ENCODE measurements at regions not wholly inside any gene's neighbourhood (a gene's known extent, or its start where the extent isn't known, plus 50 kb on each side); places are given as distances from the start of the nearest gene placed in this dataset.

GRCh38 chr3:84783281-84783680 lies 175.5 kb upstream of the CADM2 start:
- H3F3A ChIP-seq (ENCODE audit: low read length, unreplicated experiment) = no peaks in the 10 kb centered on the region
- H3K4me1 ChIP-seq (ENCODE audit: insufficient read depth, low read length) = no peaks in the 10 kb centered on the region
- no peak for DNase-seq
- no peak overlapping the region for H3K4me2 ChIP-seq (ENCODE audit: low read length)
- H3K9me2 ChIP-seq (replicated peaks; ENCODE audit: low read length) = no peaks in the 10 kb centered on the region
- no peak overlapping the region for H3K4me3 ChIP-seq (ENCODE audit: low read length)
- no peak overlapping the region for H3K27ac ChIP-seq (ENCODE audit: low read length)
- H2AFZ ChIP-seq (ENCODE audit: low read length) = no peak overlapping the region
- intact Hi-C loops (cut with micrococcal nuclease) = no loop called here
- no peaks in the 10 kb centered on the region for H3K79me2 ChIP-seq (ENCODE audit: low read length)
- TF ChIP-seq EZH2phosphoT487 (IDR thresholded peaks at IDR 0.05; ENCODE audit: borderline replicate concordance, low read length) = no peak
- TF ChIP-seq, protein P1, sequence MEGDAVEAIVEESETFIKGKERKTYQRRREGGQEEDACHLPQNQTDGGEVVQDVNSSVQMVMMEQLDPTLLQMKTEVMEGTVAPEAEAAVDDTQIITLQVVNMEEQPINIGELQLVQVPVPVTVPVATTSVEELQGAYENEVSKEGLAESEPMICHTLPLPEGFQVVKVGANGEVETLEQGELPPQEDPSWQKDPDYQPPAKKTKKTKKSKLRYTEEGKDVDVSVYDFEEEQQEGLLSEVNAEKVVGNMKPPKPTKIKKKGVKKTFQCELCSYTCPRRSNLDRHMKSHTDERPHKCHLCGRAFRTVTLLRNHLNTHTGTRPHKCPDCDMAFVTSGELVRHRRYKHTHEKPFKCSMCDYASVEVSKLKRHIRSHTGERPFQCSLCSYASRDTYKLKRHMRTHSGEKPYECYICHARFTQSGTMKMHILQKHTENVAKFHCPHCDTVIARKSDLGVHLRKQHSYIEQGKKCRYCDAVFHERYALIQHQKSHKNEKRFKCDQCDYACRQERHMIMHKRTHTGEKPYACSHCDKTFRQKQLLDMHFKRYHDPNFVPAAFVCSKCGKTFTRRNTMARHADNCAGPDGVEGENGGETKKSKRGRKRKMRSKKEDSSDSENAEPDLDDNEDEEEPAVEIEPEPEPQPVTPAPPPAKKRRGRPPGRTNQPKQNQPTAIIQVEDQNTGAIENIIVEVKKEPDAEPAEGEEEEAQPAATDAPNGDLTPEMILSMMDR (conservative IDR thresholded peaks at IDR 0.05; ENCODE audit: low read depth, low read length) = no peak
- no peak for TF ChIP-seq EZH2 (IDR thresholded peaks at IDR 0.05; ENCODE audit: low read length, unreplicated experiment)
- no peaks in the 10 kb centered on the region for H3K36me3 ChIP-seq (ENCODE audit: low read depth, low read length)
- ChIA-PET POLR2A (ENCODE audit: unreplicated experiment) (no interaction called here), CTCF (no interaction called here)
- BruUV-seq (replicated peaks) = no TSS peak
- no peaks in the 10 kb centered on the region for H4K20me1 ChIP-seq (ENCODE audit: low read length)
- no peaks in the 10 kb centered on the region for H3K9me3 ChIP-seq (ENCODE audit: low read length)
- H3K27me3 ChIP-seq (ENCODE audit: low read length) = no peaks in the 10 kb centered on the region
- H3K9ac ChIP-seq (ENCODE audit: low read length) = no peak overlapping the region
- no peak for ATAC-seq

DNA sequence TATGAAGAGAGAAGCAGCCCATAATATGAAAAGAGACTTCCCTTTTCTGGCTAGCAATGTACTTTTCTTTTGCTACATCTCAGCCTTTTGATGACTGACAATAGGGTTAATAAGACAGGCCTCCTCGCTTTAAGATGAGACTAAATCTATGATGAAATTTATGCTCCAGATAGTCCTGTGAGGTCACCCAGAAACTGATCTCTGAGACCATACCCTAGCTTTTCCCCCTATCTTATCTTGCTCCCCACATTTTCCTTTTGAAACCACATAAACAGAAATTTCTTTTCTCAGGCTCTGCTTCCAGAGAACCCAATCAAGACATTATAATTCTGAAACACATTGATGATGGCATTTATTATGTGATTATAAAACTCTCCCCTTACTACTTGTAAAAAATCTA lies 168.8 kb upstream of the CADM2 start:
- H3K4me3 ChIP-seq (ENCODE audit: low read length) = no peak overlapping the region
- peaks cover 5% of the 10 kb centered on the region; the same call in 1 of the 2 replicates for H3K9me3 ChIP-seq (ENCODE audit: low read length)
- POLR2A ChIA-PET (ENCODE audit: unreplicated experiment) = no interaction called here
- DNase-seq = no peak
- H2AFZ ChIP-seq (ENCODE audit: low read length) = no peak overlapping the region
- H3K9me2 ChIP-seq (replicated peaks; ENCODE audit: low read length) = no peaks in the 10 kb centered on the region
- no peaks in the 10 kb centered on the region for H3K79me2 ChIP-seq (ENCODE audit: low read length)
- no peak for ATAC-seq
- H3K4me2 ChIP-seq (ENCODE audit: low read length) = no peak overlapping the region
- H3K4me1 ChIP-seq (ENCODE audit: insufficient read depth, low read length) = no peaks in the 10 kb centered on the region
- intact Hi-C loops (cut with micrococcal nuclease) = no loop called here
- no peak overlapping the region for H3K27ac ChIP-seq (ENCODE audit: low read length)
- BruUV-seq (replicated peaks) = no TSS peak
- H3K27me3 ChIP-seq (ENCODE audit: low read length) = no peaks in the 10 kb centered on the region
- H4K20me1 ChIP-seq (ENCODE audit: low read length) = no peaks in the 10 kb centered on the region
- CTCF ChIA-PET = no interaction called here
- no peaks in the 10 kb centered on the region for H3K36me3 ChIP-seq (ENCODE audit: low read depth, low read length)
- H3K9ac ChIP-seq (ENCODE audit: low read length) = no peak overlapping the region
- TF ChIP-seq EZH2phosphoT487 (IDR thresholded peaks at IDR 0.05; ENCODE audit: borderline replicate concordance, low read length) = no peak
- TF ChIP-seq, protein P1 (conservative IDR thresholded peaks at IDR 0.05; ENCODE audit: low read depth, low read length) = no peak
- TF ChIP-seq EZH2 (IDR thresholded peaks at IDR 0.05; ENCODE audit: low read length, unreplicated experiment) = no peak
- H3F3A ChIP-seq (ENCODE audit: low read length, unreplicated experiment) = no peaks in the 10 kb centered on the region

DNA sequence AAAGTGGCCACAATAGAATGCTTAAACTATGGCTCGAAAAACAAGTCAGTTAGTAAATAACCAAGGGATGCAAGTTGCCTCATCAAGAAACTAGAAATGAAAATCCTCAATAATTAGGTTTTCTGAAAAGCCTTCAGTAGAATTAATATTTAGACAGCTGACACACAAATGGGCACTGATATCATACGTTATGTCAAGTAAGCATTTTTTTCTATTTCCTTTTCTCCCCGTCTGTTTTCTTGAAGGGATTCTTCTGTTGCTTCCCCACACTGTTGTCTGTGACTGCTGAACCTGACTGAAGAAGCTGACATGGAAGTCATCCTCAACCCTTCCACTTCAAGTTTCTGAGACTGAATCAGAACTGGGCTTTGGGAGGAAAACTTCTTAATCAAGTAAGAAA lies 151.8 kb upstream of the CADM2 start:
- no peaks in the 10 kb centered on the region for H4K20me1 ChIP-seq (ENCODE audit: low read length)
- peaks cover 3% of the 10 kb centered on the region; the same call in 1 of the 2 replicates for H3K4me1 ChIP-seq (ENCODE audit: insufficient read depth, low read length)
- CTCF ChIA-PET = no interaction called here
- H3K27ac ChIP-seq (ENCODE audit: low read length) = no peak overlapping the region
- POLR2A ChIA-PET (ENCODE audit: unreplicated experiment) = no interaction called here
- no peaks in the 10 kb centered on the region for H3K36me3 ChIP-seq (ENCODE audit: low read depth, low read length)
- DNase-seq (no peak), ATAC-seq (no peak)
- H3K79me2 ChIP-seq (ENCODE audit: low read length) = no peaks in the 10 kb centered on the region
- TF ChIP-seq, protein P1 (conservative IDR thresholded peaks at IDR 0.05; ENCODE audit: low read depth, low read length) = no peak
- TF ChIP-seq EZH2 (IDR thresholded peaks at IDR 0.05; ENCODE audit: low read length, unreplicated experiment) (no peak), EZH2phosphoT487 (IDR thresholded peaks at IDR 0.05; ENCODE audit: borderline replicate concordance, low read length) (no peak)
- H3K9me2 ChIP-seq (replicated peaks; ENCODE audit: low read length) = no peaks in the 10 kb centered on the region
- H3K4me2 ChIP-seq (ENCODE audit: low read length) = no peak overlapping the region
- no peak overlapping the region for H3K4me3 ChIP-seq (ENCODE audit: low read length)
- BruUV-seq (replicated peaks) = no TSS peak
- intact Hi-C loops (cut with micrococcal nuclease) = no loop called here
- no peaks in the 10 kb centered on the region for H3K9me3 ChIP-seq (ENCODE audit: low read length)
- no peak overlapping the region for H3K9ac ChIP-seq (ENCODE audit: low read length)
- no peak overlapping the region for H2AFZ ChIP-seq (ENCODE audit: low read length)
- no peaks in the 10 kb centered on the region for H3K27me3 ChIP-seq (ENCODE audit: low read length)
- H3F3A ChIP-seq (ENCODE audit: low read length, unreplicated experiment) = no peaks in the 10 kb centered on the region

Measured in PC-3 (cell line).